GM23338 (cell line): ENCODE measurements at regions not wholly inside any gene's neighbourhood (a gene's known extent, or its start where the extent isn't known, plus 50 kb on each side); places are given as distances from the start of the nearest gene placed in this dataset.

Source experiments
- CREB1 ChIP-seq: fragments of 250-450 bp; sonication (Bioruptor Pico); IDR thresholded peaks from 2 replicates; pipeline ENCODE4 v1.5.0; 2020; ENCODE audit warnings: low read depth, mild to moderate bottlenecking, moderate library complexity
- CTCF ChIP-seq, 2 experiments: fragments of 200-600 bp in 1 of 2; sonication (generic) in 1 of 2; conservative IDR thresholded peaks; 2 replicates each; pipeline versions ENCODE4 v1.5.1 to v1.6.1; 2016 to 2017; ENCODE audit warnings: antibody characterized with exemption in 2 of 2, low read depth in 2 of 2, mild to moderate bottlenecking in 2 of 2, moderate library complexity in 1 of 2
- EZH2 ChIP-seq: fragments of 200-600 bp; sonication (generic); IDR thresholded peaks from one replicate; pipeline ENCODE4 v1.8.0; 2017; ENCODE audit warnings: antibody characterized with exemption, mild to moderate bottlenecking, low read depth; ENCODE audit not compliant: unreplicated experiment
- EZH2phosphoT487 ChIP-seq: fragments of 200-600 bp; sonication (generic); IDR thresholded peaks from one replicate; pipeline ENCODE4 v1.8.1; 2018; ENCODE audit warnings: antibody characterized with exemption; ENCODE audit not compliant: unreplicated experiment
- JUNB ChIP-seq: IDR thresholded peaks from one replicate; pipeline ENCODE4 v1.6.1; 2016; ENCODE audit warnings: antibody characterized with exemption; ENCODE audit not compliant: unreplicated experiment
- ZNF331 ChIP-seq: fragments of 250-450 bp; sonication (Bioruptor Pico); IDR thresholded peaks from 2 replicates; pipeline ENCODE4 v1.5.0; 2020; ENCODE audit warnings: low read depth, mild to moderate bottlenecking, moderate library complexity
- ZNF462 ChIP-seq: fragments of 250-450 bp; sonication (Bioruptor Pico); IDR thresholded peaks from 2 replicates; pipeline ENCODE4 v1.5.0; 2020; ENCODE audit warnings: mild to moderate bottlenecking, moderate library complexity

DNA sequence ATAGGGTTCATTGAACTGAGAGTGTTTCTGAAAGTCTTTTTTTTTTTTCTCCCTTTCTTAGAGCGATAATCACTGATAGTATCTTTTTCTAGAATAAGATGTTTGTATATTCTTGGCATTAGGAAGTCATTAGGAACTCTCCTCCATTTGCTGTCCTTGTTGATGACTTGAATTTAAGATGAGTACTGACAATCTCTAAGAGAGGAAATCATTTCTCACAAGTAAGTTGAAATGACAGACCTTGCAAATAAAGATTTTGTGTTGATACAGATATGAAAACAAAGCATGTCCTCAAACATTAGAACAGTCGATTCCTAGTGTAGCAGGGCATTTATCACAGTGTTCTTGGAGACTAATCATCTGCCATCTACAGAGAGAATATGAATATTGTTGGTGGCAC, 458.4 kb upstream of the SYT1 start:
- no peak for TF ChIP-seq CTCF (conservative IDR thresholded peaks at IDR 0.05; ENCODE audit: low read depth in 2 of 2)
- no peak for TF ChIP-seq EZH2phosphoT487
- no peak for TF ChIP-seq JUNB
- TF ChIP-seq EZH2, result no peak
- no peak for TF ChIP-seq ZNF331 (CRISPR knock-in tag)
- TF ChIP-seq ZNF462, result no peak
- no peak for TF ChIP-seq CREB1 (CRISPR knock-in tag)
